Adipocyte (in vitro differentiated cells): ENCODE measurements at regions not wholly inside any gene's neighbourhood (a gene's known extent, or its start where the extent isn't known, plus 50 kb on each side); places are given as distances from the start of the nearest gene placed in this dataset.
"Not testable (repeated sequence)": the region's sequence is repeated elsewhere in the genome, so short reads cannot be mapped to it uniquely, and the experiment has no call there.

Experiments
- DNase-seq: peaks from one replicate; pipeline ENCODE4 v3.0.0-alpha.2; 2015; ENCODE audit warnings: low read depth
- H3K27me3 ChIP-seq: replicated peaks from 2 replicates; pipeline ENCODE4 v1.7.0; 2013; ENCODE audit warnings: mild to moderate bottlenecking, low read length, moderate library complexity; ENCODE audit not compliant: control insufficient read depth, insufficient read depth
- H3K36me3 ChIP-seq: 2 replicates; pipeline ENCODE4 v1.7.0; 2013; ENCODE audit warnings: low read length, mild to moderate bottlenecking, moderate library complexity; ENCODE audit not compliant: control insufficient read depth, insufficient read depth, severe bottlenecking
- H3K4me1 ChIP-seq: 2 replicates; pipeline ENCODE4 v1.7.0; 2013; ENCODE audit warnings: mild to moderate bottlenecking, low read length, moderate library complexity; ENCODE audit not compliant: control insufficient read depth, insufficient read depth
- H3K4me3 ChIP-seq: 2 replicates; pipeline ENCODE4 v1.7.0; 2013; ENCODE audit warnings: mild to moderate bottlenecking, low read length, moderate library complexity
- H3K9ac ChIP-seq: 2 replicates; pipeline ENCODE4 v1.7.0; 2013; ENCODE audit warnings: mild to moderate bottlenecking, low read length, moderate library complexity
- H3K9me3 ChIP-seq: 2 replicates; pipeline ENCODE4 v1.7.0; 2013; ENCODE audit warnings: mild to moderate bottlenecking, low read length, moderate library complexity; ENCODE audit not compliant: control insufficient read depth

DNA sequence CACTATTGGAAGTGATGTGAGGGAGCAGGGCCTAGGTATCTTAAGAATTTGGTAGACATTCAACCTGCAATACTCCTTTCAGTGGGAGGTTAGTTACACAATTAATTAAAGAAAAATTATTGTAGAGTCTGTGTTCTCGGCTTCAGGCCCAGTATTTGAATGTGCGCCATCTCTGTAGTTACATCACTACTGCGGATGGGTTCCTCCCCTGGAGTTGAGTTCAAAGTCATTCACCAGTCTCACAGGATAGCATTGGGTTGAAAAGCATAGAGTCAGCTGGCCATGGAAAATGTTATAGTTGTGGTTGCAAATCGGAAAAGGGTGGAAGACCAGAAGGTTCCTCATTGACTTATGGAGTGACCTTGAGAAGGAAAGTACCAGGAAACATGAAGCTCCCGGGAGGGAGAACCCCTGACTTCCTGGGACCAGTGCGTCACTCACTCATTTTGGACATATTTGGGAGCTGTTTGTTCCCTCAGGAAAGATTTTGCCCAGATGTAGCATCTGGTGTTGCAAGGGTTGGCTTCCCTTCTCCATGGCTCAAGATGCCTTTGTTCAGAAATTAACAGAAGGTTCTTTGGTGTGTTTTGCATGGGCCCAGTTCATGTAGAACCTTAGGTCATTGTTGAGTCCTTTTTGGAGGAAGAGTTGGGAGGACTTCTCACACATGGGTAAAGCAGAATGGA is 111.8 kb downstream of the SRGAP2 start:
- DNase-seq, H3K9me3 ChIP-seq, H3K4me3 ChIP-seq, H3K27me3 ChIP-seq, H3K36me3 ChIP-seq, H3K9ac ChIP-seq, H3K4me1 ChIP-seq: not testable (repeated sequence)

DNA sequence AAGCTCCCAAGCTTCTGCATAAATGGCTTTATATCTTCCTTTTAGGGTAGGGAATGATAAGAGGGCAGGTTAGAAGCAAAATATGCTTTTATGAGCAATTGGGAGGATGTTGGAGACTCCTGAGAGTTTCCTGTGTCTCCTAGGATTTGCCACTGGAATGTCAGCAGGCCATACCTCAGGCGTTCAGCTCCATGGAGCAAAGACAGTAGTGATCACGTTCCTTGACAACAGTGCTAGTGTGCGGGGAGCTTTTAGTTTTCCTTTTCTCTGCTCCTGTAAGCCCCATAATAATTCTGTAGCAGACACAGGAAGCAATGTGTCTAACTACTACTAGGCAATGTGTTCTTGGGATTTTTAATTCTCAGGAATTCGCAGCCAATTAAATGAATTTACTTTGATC is 113.6 kb downstream of the SRGAP2 start:
- H3K36me3 ChIP-seq, H3K9me3 ChIP-seq, H3K4me3 ChIP-seq, H3K4me1 ChIP-seq, DNase-seq, H3K27me3 ChIP-seq, H3K9ac ChIP-seq: not testable (repeated sequence)

DNA sequence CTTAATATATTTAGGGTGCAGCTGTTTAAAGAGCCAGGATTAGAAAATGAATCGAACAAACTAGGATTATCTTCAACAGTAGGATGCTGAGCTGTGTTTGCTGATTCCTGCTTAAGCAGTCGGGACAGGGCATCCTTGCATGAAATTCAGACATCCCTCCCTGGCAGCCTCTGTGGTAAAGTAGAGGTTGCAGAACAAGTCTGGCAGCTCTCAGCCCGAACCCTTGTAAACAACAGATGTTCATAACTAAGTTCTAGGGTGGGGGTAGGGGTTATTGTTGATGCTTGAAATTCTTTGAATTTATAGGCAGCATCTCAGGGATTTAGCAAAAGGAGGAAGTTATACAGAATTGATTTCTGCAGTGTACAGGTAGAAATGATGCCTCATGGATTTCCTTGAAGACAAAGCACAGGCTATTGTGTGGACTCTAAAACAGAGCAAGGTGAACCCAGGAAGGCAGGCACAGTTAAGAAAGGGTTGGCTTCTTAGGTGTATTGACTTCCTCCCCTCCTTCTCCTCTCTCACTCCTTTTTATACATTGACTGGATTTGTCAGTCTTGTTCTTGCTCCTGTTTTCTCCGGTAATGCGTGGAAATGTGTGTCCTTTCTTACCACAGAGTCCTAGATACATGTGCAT is 114.7 kb downstream of the SRGAP2 start:
- not testable (repeated sequence) for H3K4me1 ChIP-seq, H3K9ac ChIP-seq, H3K36me3 ChIP-seq, H3K27me3 ChIP-seq, H3K4me3 ChIP-seq, H3K9me3 ChIP-seq
- DNase-seq = peak; percentile 0

DNA sequence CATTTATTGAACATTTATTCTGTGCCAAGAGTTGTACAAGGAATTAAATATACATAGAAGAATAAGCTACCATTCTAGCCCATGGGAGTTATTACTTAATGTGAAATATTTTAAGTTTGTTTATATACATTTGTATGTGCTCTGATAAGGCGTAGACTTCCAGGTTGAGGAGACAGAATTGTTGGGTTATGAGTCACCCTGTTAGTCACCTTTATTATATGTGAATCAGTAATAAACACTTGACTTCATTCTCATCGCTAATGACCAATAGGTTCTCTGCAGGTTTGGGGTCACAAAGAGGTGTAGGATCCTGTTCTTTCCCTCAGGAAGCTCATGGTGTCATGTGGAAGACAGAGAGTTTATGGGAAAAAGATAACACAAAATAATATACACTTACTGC is 116.9 kb downstream of the SRGAP2 start:
- H3K27me3 ChIP-seq, H3K4me3 ChIP-seq, H3K4me1 ChIP-seq, DNase-seq, H3K9ac ChIP-seq, H3K9me3 ChIP-seq, H3K36me3 ChIP-seq: not testable (repeated sequence)

DNA sequence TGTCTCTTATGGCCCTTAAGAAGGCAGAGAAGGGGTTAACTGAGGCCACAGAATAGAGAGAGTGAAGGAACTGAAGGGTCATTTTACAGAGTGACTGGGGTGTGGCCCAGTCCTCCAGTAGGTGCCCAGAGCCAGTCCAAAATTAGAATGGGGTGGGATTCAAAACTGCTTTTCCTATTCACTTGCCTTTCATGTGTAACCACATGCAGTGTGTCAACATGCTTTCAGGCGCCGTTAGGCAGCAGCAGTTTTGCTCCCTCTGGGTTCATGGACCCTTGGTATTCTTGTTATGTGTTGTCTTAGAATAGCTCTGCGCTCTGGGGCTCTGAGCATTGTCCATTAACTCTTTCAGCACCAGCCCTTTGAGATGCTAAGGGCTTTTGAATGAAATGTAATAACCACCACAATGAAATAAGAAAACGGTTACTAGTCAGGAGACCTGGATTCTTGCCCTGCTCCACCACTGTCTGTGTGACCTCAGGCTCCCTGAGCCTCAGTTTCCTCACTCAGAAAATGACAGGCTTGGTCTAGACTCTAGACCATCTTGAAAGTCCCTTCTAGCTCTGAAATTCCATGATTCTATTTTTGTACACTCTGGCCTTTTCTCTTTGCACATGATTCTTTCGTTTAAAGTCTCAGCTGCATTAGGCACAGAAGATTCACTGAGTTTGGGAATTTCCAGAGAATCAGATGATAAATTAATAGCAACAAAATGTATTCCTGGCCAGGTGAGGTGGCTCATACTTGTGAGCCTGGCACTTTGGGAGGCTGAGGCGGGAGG is 123.0 kb downstream of the SRGAP2 start:
- not testable (repeated sequence) for H3K4me1 ChIP-seq, H3K9ac ChIP-seq, DNase-seq, H3K4me3 ChIP-seq, H3K9me3 ChIP-seq, H3K27me3 ChIP-seq, H3K36me3 ChIP-seq

DNA sequence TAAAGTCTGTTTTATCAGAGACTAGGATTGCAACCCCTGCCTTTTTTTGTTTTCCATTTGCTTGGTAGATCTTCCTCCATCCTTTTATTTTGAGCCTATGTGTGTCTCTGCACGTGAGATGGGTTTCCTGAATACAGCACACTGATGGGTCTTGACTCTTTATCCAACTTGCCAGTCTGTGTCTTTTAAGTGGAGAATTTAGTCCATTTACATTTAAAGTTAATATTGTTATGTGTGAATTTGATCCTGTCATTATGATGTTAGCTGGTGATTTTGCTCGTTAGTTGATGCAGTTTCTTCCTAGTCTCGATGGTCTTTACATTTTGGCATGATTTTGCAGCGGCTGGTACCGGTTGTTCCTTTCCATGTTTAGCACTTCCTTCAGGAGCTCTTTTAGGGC is 128.3 kb downstream of the SRGAP2 start:
- not testable (repeated sequence) for H3K27me3 ChIP-seq, H3K4me3 ChIP-seq, H3K36me3 ChIP-seq, DNase-seq, H3K9ac ChIP-seq, H3K4me1 ChIP-seq, H3K9me3 ChIP-seq

DNA sequence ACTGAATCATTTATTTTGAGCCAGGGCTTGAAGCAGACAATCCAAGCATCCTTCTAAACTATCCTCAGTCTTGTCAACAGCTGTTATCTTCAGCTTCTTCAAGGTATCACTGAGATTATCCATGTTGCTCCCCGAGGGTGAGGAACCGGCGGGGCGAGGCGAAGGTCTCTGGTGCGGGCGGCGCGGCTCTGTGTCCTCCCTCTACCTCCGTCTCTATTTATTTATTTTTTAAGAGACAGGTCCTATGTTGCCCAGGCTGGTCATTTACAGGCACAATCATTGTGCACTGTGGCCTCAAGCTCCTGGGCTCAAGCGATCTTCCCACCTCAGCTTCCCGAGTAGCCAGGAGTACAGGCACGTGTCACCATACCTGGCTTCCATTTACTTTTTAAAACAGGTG is 130.0 kb downstream of the SRGAP2 start:
- not testable (repeated sequence) for H3K9ac ChIP-seq, H3K27me3 ChIP-seq, H3K4me1 ChIP-seq, H3K36me3 ChIP-seq, H3K4me3 ChIP-seq, DNase-seq, H3K9me3 ChIP-seq

DNA sequence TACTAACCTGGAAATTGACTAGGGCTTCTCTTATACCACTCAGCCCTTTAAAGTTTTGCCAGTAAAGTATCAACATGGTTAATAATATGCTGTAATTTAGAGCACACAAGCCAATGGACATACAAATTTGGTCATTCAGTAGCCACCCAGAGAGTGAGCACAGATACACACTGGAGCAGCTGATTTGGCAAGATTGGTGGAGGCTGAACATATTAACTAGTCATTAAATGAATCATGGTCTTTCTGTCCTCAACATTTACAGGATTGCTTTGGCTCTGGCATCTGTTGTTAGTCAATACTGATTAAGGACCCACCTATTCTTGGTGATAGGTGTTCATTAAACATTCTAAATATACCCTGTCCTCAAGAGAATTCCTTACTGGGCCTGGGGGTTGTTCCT is 130.6 kb downstream of the SRGAP2 start:
- DNase-seq, H3K4me1 ChIP-seq: not testable (repeated sequence)

DNA sequence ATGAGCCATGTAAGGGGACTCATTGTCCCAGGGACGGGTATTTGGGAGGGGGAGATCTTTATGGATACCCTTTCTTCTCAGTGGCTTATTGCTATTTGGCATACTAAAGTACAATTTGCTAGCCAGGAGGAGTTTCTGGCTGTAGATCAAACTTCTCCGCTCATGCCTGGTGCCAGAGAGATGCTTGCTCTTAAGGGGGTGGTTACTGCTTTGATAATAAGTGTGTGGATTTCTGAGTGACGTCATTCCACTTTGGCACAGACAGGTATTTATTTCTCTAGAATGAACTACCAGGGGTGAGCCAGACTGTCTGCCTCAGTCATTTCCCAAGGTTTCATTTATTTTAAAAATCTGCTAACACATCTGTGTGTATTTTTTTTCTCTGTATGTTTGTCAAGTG is 131.1 kb downstream of the SRGAP2 start:
- not testable (repeated sequence) for H3K4me1 ChIP-seq, H3K9ac ChIP-seq, DNase-seq, H3K9me3 ChIP-seq, H3K4me3 ChIP-seq, H3K36me3 ChIP-seq, H3K27me3 ChIP-seq

More for the DNA sequence above, 130.6 kb downstream of the SRGAP2 start:
- not testable (repeated sequence) for H3K9ac ChIP-seq, H3K27me3 ChIP-seq, H3K9me3 ChIP-seq, H3K36me3 ChIP-seq, H3K4me3 ChIP-seq

DNA sequence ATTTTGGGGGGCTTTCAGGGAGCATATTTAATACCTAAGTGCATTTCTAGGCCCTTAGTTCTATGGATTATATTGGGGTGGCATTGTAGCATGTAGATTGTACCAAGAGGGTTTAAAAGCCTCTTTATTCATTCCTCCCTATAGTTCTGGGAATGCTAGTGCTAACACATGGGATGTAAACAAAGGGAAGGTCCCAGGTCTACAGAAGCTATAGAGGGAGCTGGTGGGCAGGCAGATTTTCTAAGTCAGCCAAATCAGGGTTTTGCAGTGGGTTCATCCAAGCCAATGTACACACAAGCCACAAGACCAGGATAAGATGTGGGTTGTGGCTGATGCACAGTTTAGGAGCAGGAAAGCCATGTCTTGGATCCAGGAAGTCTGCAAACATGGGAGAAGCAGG is 131.8 kb downstream of the SRGAP2 start:
- not testable (repeated sequence) for H3K4me1 ChIP-seq, H3K9ac ChIP-seq, H3K4me3 ChIP-seq, H3K9me3 ChIP-seq, H3K27me3 ChIP-seq, H3K36me3 ChIP-seq, DNase-seq

DNA sequence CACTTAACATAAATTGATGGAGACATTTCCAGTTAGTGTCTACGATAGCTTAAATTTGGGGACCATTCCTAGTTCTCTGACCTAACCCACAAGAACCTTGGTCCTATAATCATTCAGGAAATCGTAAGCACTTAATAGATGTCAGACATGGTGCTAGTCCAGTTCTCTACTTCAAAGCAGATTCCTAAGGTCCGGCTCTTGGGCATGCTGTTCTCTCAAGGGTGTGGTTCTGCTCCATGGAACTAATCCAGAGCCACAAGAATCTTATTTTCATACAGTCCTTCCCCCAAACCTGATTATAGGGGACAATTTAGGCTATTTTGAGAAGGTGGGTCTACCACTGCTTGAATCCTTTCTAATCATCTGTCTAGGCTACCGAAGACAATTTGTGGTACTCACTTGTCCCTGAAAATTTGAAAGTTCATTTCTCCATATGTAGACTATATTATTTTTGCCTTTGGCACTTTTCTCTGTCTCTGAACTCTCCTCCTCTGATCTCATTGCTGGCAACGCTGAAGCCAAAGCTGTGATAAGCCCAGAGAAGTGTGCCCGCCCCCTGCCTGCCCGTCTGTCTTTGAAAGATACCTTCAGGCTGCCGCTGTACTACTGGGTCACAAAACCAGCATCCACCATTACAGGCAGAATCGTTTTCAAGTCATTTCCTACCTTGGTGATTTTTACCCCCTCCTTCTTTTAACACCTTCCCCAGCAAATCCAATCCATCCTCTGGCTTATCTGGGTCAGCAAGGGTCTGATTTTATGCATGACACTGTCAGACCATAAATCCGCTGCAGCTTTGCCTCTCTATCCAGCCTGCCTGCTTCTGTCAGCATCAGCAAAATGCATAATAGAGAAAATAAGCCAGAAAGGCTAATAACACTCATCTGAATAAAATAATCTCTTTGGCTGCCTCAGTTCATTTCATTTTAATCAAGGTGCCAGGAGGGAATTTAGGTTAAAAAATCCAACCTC is 132.8 kb downstream of the SRGAP2 start:
- DNase-seq, H3K27me3 ChIP-seq, H3K4me1 ChIP-seq, H3K36me3 ChIP-seq, H3K9me3 ChIP-seq, H3K9ac ChIP-seq, H3K4me3 ChIP-seq: not testable (repeated sequence)
